CD4-positive, alpha-beta T cell (primary cell): ENCODE measurements at regions not wholly inside any gene's neighbourhood (a gene's known extent, or its start where the extent isn't known, plus 50 kb on each side); places are given as distances from the start of the nearest gene placed in this dataset.

Experiments
- ATAC-seq: fragments of 200-7000 bp; cut with Tn5 transposase; one replicate; pipeline ENCODE4 v1.10.0; 2022; ENCODE audit warnings: mild to moderate bottlenecking; ENCODE audit not compliant: poor library complexity
- CTCF ChIA-PET: fragments of 350-600 bp; sonication (Branson Sonifier 250); formaldehyde crosslinking; loops from one replicate; lab custom pipeline; 2021; ENCODE audit warnings: antibody characterized with exemption, inconsistent platforms; lab: Charles Lee
- POLR2A ChIA-PET: fragments of 350-600 bp; sonication (Branson Sonifier 250); formaldehyde crosslinking; loops from one replicate; lab custom pipeline; 2021; ENCODE audit warnings: antibody characterized with exemption, inconsistent platforms; lab: Charles Lee
- DNase-seq, 14 experiments: peaks; one replicate each; pipeline ENCODE4 v3.0.0-alpha.2; 2013 to 2020; ENCODE audit warnings: mixed read lengths in 2 of 14
- H3K27ac ChIP-seq, 2 donors: one replicate each; pipeline versions ENCODE4 v1.5.1 to v1.7.0; 2013; ENCODE audit warnings: low read length in 2 of 2, low read depth in 1 of 2, mild to moderate bottlenecking in 1 of 2
- H3K27me3 ChIP-seq, 2 experiments: 1 replicate in 1 of 2; 2 replicates in 1 of 2; pipeline versions ENCODE4 v1.6.1 to v1.7.0; 2013; ENCODE audit warnings: low read length in 2 of 2, control low read depth in 1 of 2, mild to moderate bottlenecking in 1 of 2, moderate library complexity in 1 of 2; ENCODE audit not compliant: insufficient read depth in 2 of 2, control insufficient read depth in 1 of 2
- H3K36me3 ChIP-seq: one replicate; pipeline ENCODE4 v1.6.1; 2013; ENCODE audit warnings: low read length, control low read depth; ENCODE audit not compliant: insufficient read depth
- H3K4me1 ChIP-seq: one replicate; pipeline ENCODE4 v1.6.1; 2013; ENCODE audit warnings: low read length, control low read depth; ENCODE audit not compliant: insufficient read depth
- H3K4me3 ChIP-seq: one replicate; pipeline ENCODE4 v1.5.1; 2013; ENCODE audit warnings: mild to moderate bottlenecking, low read length, moderate library complexity
- H3K9me3 ChIP-seq, 2 experiments: 1 replicate in 1 of 2; 2 replicates in 1 of 2; pipeline versions ENCODE4 v1.6.1 to v1.7.0; 2013; ENCODE audit warnings: low read length in 2 of 2, mild to moderate bottlenecking in 2 of 2, control low read depth in 1 of 2, moderate library complexity in 1 of 2; ENCODE audit not compliant: control insufficient read depth in 1 of 2, insufficient read depth in 1 of 2
- H3K27ac Mint-ChIP-seq: one replicate; pipeline ENCODE4 v1.8.0; 2020; ENCODE audit warnings: mixed read lengths
- H3K27me3 Mint-ChIP-seq: one replicate; pipeline ENCODE4 v1.8.0; 2021; ENCODE audit warnings: mixed read lengths
- H3K36me3 Mint-ChIP-seq: one replicate; pipeline ENCODE4 v1.8.0; 2021; ENCODE audit warnings: low read depth, mixed read lengths
- H3K4me1 Mint-ChIP-seq: one replicate; pipeline ENCODE4 v1.8.0; 2021; ENCODE audit warnings: low read depth, mixed read lengths
- H3K4me3 Mint-ChIP-seq: one replicate; pipeline ENCODE4 v1.8.0; 2020; ENCODE audit warnings: mild to moderate bottlenecking, mixed read lengths
- H3K9me3 Mint-ChIP-seq: one replicate; pipeline ENCODE4 v1.8.0; 2020; ENCODE audit warnings: mixed read lengths
- intact Hi-C, 2 experiments: fragments of 100-400 bp; cut with DNase I in 1 of 2; cut with micrococcal nuclease in 1 of 2; formaldehyde crosslinking; loops; one replicate each; pipeline versions ENCODE4 v1.15.1 to v1.9.0; 2023 to 2025; cut with DNase I, micrococcal nuclease
- TF ChIP-seq, protein P1 (sequence below): fragments of 200-600 bp; IDR thresholded peaks from one replicate; pipeline ENCODE4 v1.8.0; 2022; ENCODE audit warnings: antibody characterized with exemption, mild to moderate bottlenecking

- ChIA-PET CTCF (no interaction called here), POLR2A (interaction anchor here (0.6 to 4.8 kb wide), 3 partner anchors 9 to 578 kb away, joined by 4 to 39 read pairs (median 5); no protein-coding TSS in a partner anchor)
- H3K4me3 ChIP-seq: no peak overlapping the region
- H3K27ac ChIP-seq: no peak overlapping the region
- no peaks in the 10 kb centered on the region for H3K36me3 Mint-ChIP-seq
- H3K27me3 ChIP-seq: no peaks in the 10 kb centered on the region
- no peak overlapping the region for H3K4me3 Mint-ChIP-seq
- no peaks in the 10 kb centered on the region for H3K36me3 ChIP-seq
- peaks cover 24% of the 10 kb centered on the region for H3K4me1 ChIP-seq
- no peaks in the 10 kb centered on the region for H3K9me3 Mint-ChIP-seq
- peaks cover 0 to 10% of the 10 kb centered on the region in 2 experiments for H3K9me3 ChIP-seq
- H3K27ac Mint-ChIP-seq: peak overlapping the region; percentile 43
- ATAC-seq (no peak), DNase-seq (no peak)
- peaks cover 45% of the 10 kb centered on the region for H3K4me1 Mint-ChIP-seq
- no peaks in the 10 kb centered on the region for H3K27me3 Mint-ChIP-seq
- TF ChIP-seq, protein P1, sequence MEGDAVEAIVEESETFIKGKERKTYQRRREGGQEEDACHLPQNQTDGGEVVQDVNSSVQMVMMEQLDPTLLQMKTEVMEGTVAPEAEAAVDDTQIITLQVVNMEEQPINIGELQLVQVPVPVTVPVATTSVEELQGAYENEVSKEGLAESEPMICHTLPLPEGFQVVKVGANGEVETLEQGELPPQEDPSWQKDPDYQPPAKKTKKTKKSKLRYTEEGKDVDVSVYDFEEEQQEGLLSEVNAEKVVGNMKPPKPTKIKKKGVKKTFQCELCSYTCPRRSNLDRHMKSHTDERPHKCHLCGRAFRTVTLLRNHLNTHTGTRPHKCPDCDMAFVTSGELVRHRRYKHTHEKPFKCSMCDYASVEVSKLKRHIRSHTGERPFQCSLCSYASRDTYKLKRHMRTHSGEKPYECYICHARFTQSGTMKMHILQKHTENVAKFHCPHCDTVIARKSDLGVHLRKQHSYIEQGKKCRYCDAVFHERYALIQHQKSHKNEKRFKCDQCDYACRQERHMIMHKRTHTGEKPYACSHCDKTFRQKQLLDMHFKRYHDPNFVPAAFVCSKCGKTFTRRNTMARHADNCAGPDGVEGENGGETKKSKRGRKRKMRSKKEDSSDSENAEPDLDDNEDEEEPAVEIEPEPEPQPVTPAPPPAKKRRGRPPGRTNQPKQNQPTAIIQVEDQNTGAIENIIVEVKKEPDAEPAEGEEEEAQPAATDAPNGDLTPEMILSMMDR: no peak
- intact Hi-C loops: no loop called here
Measured at GRCh38 chr2:12035956-12036639, 289.7 kb downstream of the LPIN1 start.

DNA sequence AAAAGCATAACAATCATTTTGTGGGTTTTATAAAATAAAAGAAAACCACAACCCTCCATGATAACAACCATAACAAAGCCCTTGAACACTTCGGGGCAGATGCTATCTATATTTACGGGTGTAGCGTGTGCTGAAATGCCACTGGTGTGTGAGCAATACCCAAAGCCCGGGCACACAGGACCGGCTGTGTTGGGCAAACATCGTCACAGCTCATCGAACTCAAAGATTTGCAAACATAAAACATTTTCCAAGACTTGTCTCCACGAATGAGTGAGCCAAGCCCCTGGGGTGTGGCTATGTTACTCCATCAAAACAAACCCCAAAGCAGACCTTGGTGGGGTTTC, 290.2 kb downstream of the LPIN1 start:
- ChIA-PET POLR2A (interaction anchor here (0.6 to 4.8 kb wide), 3 partner anchors 8 to 578 kb away, joined by 4 to 39 read pairs (median 5); no protein-coding TSS in a partner anchor), CTCF (no interaction called here)
- peaks cover 2% of the 10 kb centered on the region for H3K36me3 Mint-ChIP-seq
- TF ChIP-seq, protein P1: no peak
- H3K9me3 Mint-ChIP-seq: peaks cover 4% of the 10 kb centered on the region
- H3K9me3 ChIP-seq: peaks cover 0 to 10% of the 10 kb centered on the region in 2 experiments
- H3K4me3 ChIP-seq: no peak overlapping the region
- no peak overlapping the region for H3K4me3 Mint-ChIP-seq
- peaks cover 24% of the 10 kb centered on the region for H3K4me1 ChIP-seq
- intact Hi-C loops: no loop called here
- DNase-seq (peak in 5 of 14 experiments; percentile 9 to 39 (median 13)), ATAC-seq (peak; percentile 72)
- H3K27ac ChIP-seq: no peak overlapping the region
- H3K36me3 ChIP-seq: no peaks in the 10 kb centered on the region
- peaks cover 50% of the 10 kb centered on the region for H3K4me1 Mint-ChIP-seq
- H3K27ac Mint-ChIP-seq: peak overlapping the region; percentile 43
- no peaks in the 10 kb centered on the region for H3K27me3 Mint-ChIP-seq
- H3K27me3 ChIP-seq: no peaks in the 10 kb centered on the region

DNA sequence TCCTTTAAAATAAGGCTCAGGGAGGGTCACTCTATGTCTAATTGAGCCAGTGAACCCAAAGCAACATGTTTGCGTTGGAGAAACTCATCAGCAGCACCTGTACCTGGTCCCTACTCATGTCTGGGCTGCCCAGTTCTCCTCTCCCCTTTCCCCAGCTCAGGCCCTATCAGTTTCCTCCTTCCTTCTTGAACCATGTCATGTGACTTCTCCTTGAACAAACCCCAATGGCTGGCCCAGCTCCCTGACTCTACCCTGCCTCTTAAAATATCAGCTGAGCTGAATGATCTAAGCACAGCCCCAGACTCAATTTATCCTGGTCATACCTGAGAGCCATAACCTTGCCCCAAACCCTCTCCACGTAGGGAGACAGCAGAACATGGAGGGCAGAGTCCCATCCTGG, 290.9 kb downstream of the LPIN1 start:
- TF ChIP-seq, protein P1: no peak
- no peaks in the 10 kb centered on the region for H3K27me3 ChIP-seq
- Mint-ChIP-seq H3K9me3 (peaks cover 8% of the 10 kb centered on the region), H3K27ac (peak overlapping the region; percentile 43), H3K4me3 (no peak overlapping the region), H3K36me3 (peaks cover 6% of the 10 kb centered on the region), H3K27me3 (no peaks in the 10 kb centered on the region), H3K4me1 (peaks cover 55% of the 10 kb centered on the region)
- CTCF ChIA-PET: no interaction called here
- H3K4me3 ChIP-seq: no peak overlapping the region
- POLR2A ChIA-PET: no interaction called here
- H3K27ac ChIP-seq: no peak overlapping the region
- H3K36me3 ChIP-seq: no peaks in the 10 kb centered on the region
- DNase-seq (no peak), ATAC-seq (no peak)
- H3K9me3 ChIP-seq: peaks cover 0 to 10% of the 10 kb centered on the region in 2 experiments
- peaks cover 25% of the 10 kb centered on the region for H3K4me1 ChIP-seq
- intact Hi-C loops: no loop called here
